ENCODE measurements at regions not wholly inside any gene's neighbourhood (a gene's known extent, or its start where the extent isn't known, plus 50 kb on each side); places are given as distances from the start of the nearest gene placed in this dataset.

- TF ChIP-seq FOXM1 (IDR thresholded peaks at IDR 0.05; ENCODE audit: borderline replicate concordance, low read depth), result no peak
- TF ChIP-seq CREB1 (IDR thresholded peaks at IDR 0.05; ENCODE audit: low read depth), result no peak
- TF ChIP-seq EP300 (IDR thresholded peaks at IDR 0.05; ENCODE audit: borderline replicate concordance), result no peak
- TF ChIP-seq RAD21 (IDR thresholded peaks at IDR 0.05; ENCODE audit: low read depth), result no peak
- TF ChIP-seq EGR1 (IDR thresholded peaks at IDR 0.05), result no peak
- no peak for TF ChIP-seq ZBTB7A (IDR thresholded peaks at IDR 0.05; ENCODE audit: low read depth)
Measured at GRCh38 chr6:163753430-163753829, 338.9 kb downstream of the QKI start.
